DOHH2 (cell line): ENCODE measurements at regions not wholly inside any gene's neighbourhood (a gene's known extent, or its start where the extent isn't known, plus 50 kb on each side); places are given as distances from the start of the nearest gene placed in this dataset.
"Not testable (repeated sequence)": the region's sequence is repeated elsewhere in the genome, so short reads cannot be mapped to it uniquely, and the experiment has no call there.

Source experiments
- H3F3A ChIP-seq: fragments of 200-600 bp; sonication (generic), shearing (Covaris generic); 2 replicates; pipeline ENCODE4 v1.6.0; 2016; ENCODE audit warnings: antibody characterized with exemption, mild to moderate bottlenecking; ENCODE audit not compliant: control insufficient read depth, insufficient read depth
- H3K27ac ChIP-seq: fragments of 200-600 bp; sonication (generic); 2 replicates; pipeline ENCODE4 v1.5.1; 2014; ENCODE audit warnings: low read depth, mild to moderate bottlenecking, low read length, moderate library complexity
- H3K27me3 ChIP-seq: fragments of 200-600 bp; sonication (generic); 2 replicates; pipeline ENCODE4 v1.6.1; 2014; ENCODE audit warnings: mild to moderate bottlenecking, low read length, mixed read lengths; ENCODE audit not compliant: control insufficient read depth
- H3K36me3 ChIP-seq: fragments of 200-600 bp; sonication (generic); 2 replicates; pipeline ENCODE4 v1.6.1; 2014; ENCODE audit warnings: mild to moderate bottlenecking, low read length, moderate library complexity, mixed read lengths; ENCODE audit not compliant: control insufficient read depth
- H3K4me1 ChIP-seq: fragments of 200-600 bp; sonication (generic); 2 replicates; pipeline ENCODE4 v1.6.1; 2014; ENCODE audit warnings: mild to moderate bottlenecking, low read length, mixed read lengths; ENCODE audit not compliant: control insufficient read depth
- H3K4me2 ChIP-seq: fragments of 200-600 bp; sonication (generic); 2 replicates; pipeline ENCODE4 v1.6.0; 2014; ENCODE audit warnings: mild to moderate bottlenecking, low read length, moderate library complexity
- H3K4me3 ChIP-seq: fragments of 200-600 bp; sonication (generic); 2 replicates; pipeline ENCODE4 v1.5.1; 2014; ENCODE audit warnings: mild to moderate bottlenecking, low read length, mixed read lengths
- H3K79me2 ChIP-seq: fragments of 200-600 bp; sonication (generic); 2 replicates; pipeline ENCODE4 v1.6.1; 2014; ENCODE audit warnings: mild to moderate bottlenecking, low read length, mixed read lengths; ENCODE audit not compliant: control insufficient read depth
- H3K9me2 ChIP-seq: fragments of 200-600 bp; sonication (generic); replicated peaks from 2 replicates; pipeline ENCODE4 v1.6.1; 2014; ENCODE audit warnings: mild to moderate bottlenecking, low read length, mixed read lengths; ENCODE audit not compliant: control insufficient read depth
- H3K9me3 ChIP-seq: fragments of 200-600 bp; sonication (generic); 2 replicates; pipeline ENCODE4 v1.6.1; 2014; ENCODE audit warnings: antibody characterized with exemption, low read length, mixed read lengths; ENCODE audit not compliant: control insufficient read depth, insufficient read depth
- H4K20me1 ChIP-seq: fragments of 200-600 bp; sonication (generic); 2 replicates; pipeline ENCODE4 v1.6.0; 2014; ENCODE audit warnings: low read depth, mild to moderate bottlenecking, antibody characterized with exemption, low read length, moderate library complexity; ENCODE audit not compliant: control insufficient read depth, insufficient read depth
- CTCF ChIP-seq: fragments of 200-600 bp; sonication (generic); IDR thresholded peaks from one replicate; pipeline ENCODE4 v1.5.1; 2014; ENCODE audit warnings: antibody characterized with exemption, mild to moderate bottlenecking, low read depth, low read length; ENCODE audit not compliant: poor library complexity, severe bottlenecking
- EZH2phosphoT487 ChIP-seq: fragments of 200-600 bp; sonication (generic); IDR thresholded peaks from 2 replicates; pipeline ENCODE4 v1.6.1; 2017; ENCODE audit warnings: borderline replicate concordance, mild to moderate bottlenecking, antibody characterized with exemption, low read length, moderate library complexity, mixed read lengths

- no peaks in the 10 kb centered on the region for H4K20me1 ChIP-seq
- no peaks in the 10 kb centered on the region for H3F3A ChIP-seq
- H3K36me3 ChIP-seq: peaks cover 6% of the 10 kb centered on the region; the same call in 1 of the 2 replicates
- no peak overlapping the region for H3K27ac ChIP-seq
- H3K27me3 ChIP-seq: no peaks in the 10 kb centered on the region
- H3K9me3 ChIP-seq: no peaks in the 10 kb centered on the region
- H3K4me3 ChIP-seq: no peak overlapping the region
- H3K9me2 ChIP-seq: no peaks in the 10 kb centered on the region
- H3K79me2 ChIP-seq: no peaks in the 10 kb centered on the region
- H3K4me1 ChIP-seq: peaks cover 50% of the 10 kb centered on the region
- H3K4me2 ChIP-seq: no peak overlapping the region
- TF ChIP-seq EZH2phosphoT487: no peak
- TF ChIP-seq CTCF: no peak
Measured at GRCh38 chr7:66453340-66453739, 175.3 kb upstream of the KCTD7 start.

DNA sequence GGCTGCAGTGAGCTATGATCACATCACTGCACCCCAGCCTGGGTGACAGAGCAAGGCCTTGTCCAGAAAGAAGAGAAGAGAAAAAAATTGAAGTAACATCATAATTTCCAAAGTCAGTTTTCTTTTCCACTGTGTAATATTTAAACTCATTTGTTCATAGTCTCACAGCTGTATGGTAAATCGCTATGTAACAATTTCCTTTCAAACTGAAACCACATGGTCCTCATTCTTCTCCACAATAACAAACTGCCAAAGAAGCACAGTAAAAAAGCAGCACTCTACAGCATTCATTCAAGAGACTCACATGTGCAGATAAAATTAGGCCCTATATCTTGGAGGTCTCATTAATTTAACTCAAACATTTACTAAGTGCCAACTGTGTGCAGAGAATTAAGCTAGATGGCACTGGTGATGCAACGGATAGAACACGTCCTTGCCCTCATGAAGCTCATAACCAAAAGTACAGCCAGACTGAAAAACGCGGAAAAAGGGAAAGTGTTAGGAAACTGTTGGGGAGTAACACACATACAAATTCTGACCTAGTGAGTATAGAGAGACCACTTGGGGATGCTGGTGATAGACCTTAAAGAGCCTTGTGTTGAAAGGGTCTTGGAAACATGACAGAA lies 174.0 kb upstream of the KCTD7 start:
- Histone ChIP-seq H3K9me2 (no peaks in the 10 kb centered on the region), H3K27ac (no peak overlapping the region), H3K9me3 (no peaks in the 10 kb centered on the region), H4K20me1 (no peaks in the 10 kb centered on the region), H3K27me3 (no peaks in the 10 kb centered on the region), H3K4me3 (no peak overlapping the region), H3K4me1 (peaks cover 64% of the 10 kb centered on the region), H3F3A (no peaks in the 10 kb centered on the region), H3K4me2 (peak overlapping the region; percentile 29), H3K36me3 (0 out of 2 replicates have a peak, but pooled peaks cover 2% of the 10 kb centered on the region), H3K79me2 (no peaks in the 10 kb centered on the region)
- TF ChIP-seq CTCF: no peak
- no peak for TF ChIP-seq EZH2phosphoT487

- not testable (repeated sequence) for H3K27me3 ChIP-seq, H4K20me1 ChIP-seq, H3K79me2 ChIP-seq, H3K4me3 ChIP-seq, H3K27ac ChIP-seq, H3K36me3 ChIP-seq, H3F3A ChIP-seq, H3K9me3 ChIP-seq, H3K9me2 ChIP-seq
- Histone ChIP-seq H3K4me2 (peak overlapping the region; percentile 29), H3K4me1 (peaks cover 65% of the 10 kb centered on the region)
Measured at GRCh38 chr7:66455432-66455831, 173.2 kb upstream of the KCTD7 start.

DNA sequence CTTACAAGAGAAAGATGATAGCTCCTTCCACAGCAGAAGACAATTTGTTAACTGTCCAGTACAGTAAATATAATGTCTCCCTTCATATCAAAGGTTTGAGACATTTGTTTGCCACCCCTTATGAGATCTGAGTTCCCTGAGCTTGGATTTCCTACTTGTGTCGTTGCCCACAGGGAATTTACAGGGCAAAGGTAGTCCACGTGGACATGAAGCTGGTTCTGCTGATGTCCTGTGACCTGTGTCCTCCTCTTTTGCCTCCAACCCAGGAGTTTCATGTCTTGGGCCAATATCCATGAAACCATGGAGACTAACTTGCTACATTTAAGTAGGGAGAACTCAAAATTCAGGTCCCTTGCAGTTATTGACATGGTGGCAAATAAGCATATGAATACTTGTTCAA lies 172.2 kb upstream of the KCTD7 start:
- not testable (repeated sequence) for H3K9me2 ChIP-seq, H3K27me3 ChIP-seq, H3K79me2 ChIP-seq, H3K36me3 ChIP-seq, H3K4me2 ChIP-seq, H3K4me3 ChIP-seq, H3K27ac ChIP-seq, H3K9me3 ChIP-seq, H4K20me1 ChIP-seq, H3F3A ChIP-seq
- H3K4me1 ChIP-seq: peaks cover 64% of the 10 kb centered on the region

- H3K79me2 ChIP-seq, H3K36me3 ChIP-seq, H3K9me2 ChIP-seq, H3F3A ChIP-seq, H3K9me3 ChIP-seq, H4K20me1 ChIP-seq, H3K27me3 ChIP-seq: not testable (repeated sequence)
- peaks cover 55% of the 10 kb centered on the region for H3K4me1 ChIP-seq
- H3K4me3 ChIP-seq: peak overlapping the region; percentile 15
- peak overlapping the region; percentile 46 for H3K4me2 ChIP-seq
- H3K27ac ChIP-seq: peak overlapping the region; percentile 17
Measured at GRCh38 chr7:66458991-66459390, 169.7 kb upstream of the KCTD7 start.

DNA sequence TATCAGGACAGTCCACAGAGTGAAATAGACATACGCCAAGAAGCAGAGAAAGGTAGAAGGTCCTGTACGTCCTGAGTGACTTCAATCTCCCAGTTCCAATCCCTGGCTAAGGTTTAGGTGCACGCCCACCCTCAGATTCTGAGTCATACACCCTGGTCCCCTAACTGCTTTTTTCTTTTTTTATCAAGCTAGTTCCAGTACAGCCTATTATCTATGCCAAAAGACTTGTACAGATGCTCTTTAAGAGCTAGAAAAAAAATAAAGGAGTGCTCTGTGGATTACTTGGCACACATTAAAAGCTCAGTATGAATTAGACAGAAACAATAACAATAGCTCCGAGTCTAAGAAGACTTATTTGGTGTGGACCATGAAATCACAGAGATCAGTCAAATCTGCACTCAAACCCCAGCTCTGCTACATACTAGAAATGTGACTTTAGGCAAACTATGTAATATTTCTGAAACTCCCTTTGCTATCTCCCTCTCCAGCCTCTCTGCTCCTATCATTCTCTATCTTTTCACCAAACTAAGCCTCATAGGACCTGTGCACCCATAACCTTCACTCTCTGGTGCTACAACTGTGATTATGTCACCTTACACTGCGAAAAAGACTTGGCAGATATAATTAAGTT lies 168.8 kb upstream of the KCTD7 start:
- H3K9me2 ChIP-seq, H4K20me1 ChIP-seq, H3K79me2 ChIP-seq, H3K4me3 ChIP-seq, H3K9me3 ChIP-seq, H3K4me2 ChIP-seq, H3F3A ChIP-seq, H3K27ac ChIP-seq, H3K27me3 ChIP-seq, H3K36me3 ChIP-seq: not testable (repeated sequence)
- H3K4me1 ChIP-seq: peaks cover 51% of the 10 kb centered on the region
